GM19351 (cell line): ENCODE measurements at regions not wholly inside any gene's neighbourhood (a gene's known extent, or its start where the extent isn't known, plus 50 kb on each side); places are given as distances from the start of the nearest gene placed in this dataset.

Experiments used
- ATAC-seq: cut with Tn5 transposase; IDR thresholded peaks from one replicate; pipeline ENCODE4 v1.9.1; 2021; ENCODE audit warnings: mild to moderate bottlenecking, moderate library complexity; ENCODE audit not compliant: unreplicated experiment

GRCh38 chr10:107280293-107280692 is 115.8 kb upstream of the SORCS1 start:
- ATAC-seq: no peak

GRCh38 chr10:107277591-107277990 is 113.1 kb upstream of the SORCS1 start:
- no peak for ATAC-seq

GRCh38 chr10:107275806-107276205 is 111.3 kb upstream of the SORCS1 start:
- no peak for ATAC-seq

GRCh38 chr10:107269626-107270025 is 105.1 kb upstream of the SORCS1 start:
- ATAC-seq: no peak

GRCh38 chr10:107264742-107265141 is 100.2 kb upstream of the SORCS1 start:
- no peak for ATAC-seq

GRCh38 chr10:107244122-107244521 is 79.6 kb upstream of the SORCS1 start:
- no peak for ATAC-seq

GRCh38 chr10:107238275-107238674 is 73.8 kb upstream of the SORCS1 start:
- no peak for ATAC-seq

- no peak for ATAC-seq
Measured at GRCh38 chr10:107232013-107232412, 67.5 kb upstream of the SORCS1 start.

GRCh38 chr10:107230887-107231286 is 66.4 kb upstream of the SORCS1 start:
- no peak for ATAC-seq

GRCh38 chr10:107215681-107216080 is 51.2 kb upstream of the SORCS1 start:
- no peak for ATAC-seq
